Activated T-helper 1 cell treated with anti-CD3 and anti-CD28 coated beads, Interleukin-12 subunit alpha, Interleukin-12 subunit beta, Interleukin-2, Interleukin-4 antibody, amounts not matched to agents 30 ng/mL and 10 ng/mL and 1 ng/mL, durations not matched to agents 14 hours and 24 hours and 36 hours (primary cell): ENCODE measurements at regions not wholly inside any gene's neighbourhood (a gene's known extent, or its start where the extent isn't known, plus 50 kb on each side); places are given as distances from the start of the nearest gene placed in this dataset.

Source experiments
- DNase-seq: peaks from one replicate; pipeline ENCODE4 v3.0.0; 2021; ENCODE audit warnings: low spot score
- H3K27ac Mint-ChIP-seq: one replicate; pipeline ENCODE4 v1.8.0; 2021; ENCODE audit warnings: mild to moderate bottlenecking, mixed read lengths
- H3K27me3 Mint-ChIP-seq: one replicate; pipeline ENCODE4 v1.8.0; 2022; ENCODE audit warnings: mild to moderate bottlenecking, moderate library complexity, mixed read lengths; ENCODE audit not compliant: insufficient read depth
- H3K36me3 Mint-ChIP-seq: one replicate; pipeline ENCODE4 v1.8.0; 2021; ENCODE audit warnings: low read depth, mixed read lengths
- H3K4me1 Mint-ChIP-seq: one replicate; pipeline ENCODE4 v1.8.0; 2021; ENCODE audit warnings: low read depth, mixed read lengths
- H3K4me3 Mint-ChIP-seq: one replicate; pipeline ENCODE4 v1.8.0; 2021; ENCODE audit warnings: mild to moderate bottlenecking, moderate library complexity, mixed read lengths
- H3K9me3 Mint-ChIP-seq: one replicate; pipeline ENCODE4 v1.8.0; 2021; ENCODE audit warnings: mixed read lengths
- intact Hi-C: fragments of 100-400 bp; cut with micrococcal nuclease; formaldehyde crosslinking; loops from one replicate; pipeline ENCODE4 v1.15.1; 2024

- Mint-ChIP-seq H3K36me3 (no peaks in the 10 kb centered on the region), H3K4me3 (no peak overlapping the region), H3K4me1 (no peaks in the 10 kb centered on the region), H3K27ac (no peak overlapping the region), H3K27me3 (no peaks in the 10 kb centered on the region), H3K9me3 (no peaks in the 10 kb centered on the region)
- intact Hi-C loops: no loop called here
- DNase-seq: no peak
These were observed 55.1 kb upstream of the LAMA2 start for GRCh38 chr6:128827675-128828464.

- intact Hi-C loops: no loop called here
- no peaks in the 10 kb centered on the region for H3K36me3 Mint-ChIP-seq
- H3K27ac Mint-ChIP-seq: no peak overlapping the region
- no peak overlapping the region for H3K4me3 Mint-ChIP-seq
- H3K4me1 Mint-ChIP-seq: no peaks in the 10 kb centered on the region
- no peak for DNase-seq
- no peaks in the 10 kb centered on the region for H3K9me3 Mint-ChIP-seq
- no peaks in the 10 kb centered on the region for H3K27me3 Mint-ChIP-seq
These were observed 56.3 kb upstream of the LAMA2 start for GRCh38 chr6:128826606-128827005.

- Mint-ChIP-seq H3K27ac (no peak overlapping the region), H3K4me1 (no peaks in the 10 kb centered on the region)
- DNase-seq: no peak
These were observed 60.7 kb upstream of the LAMA2 start for GRCh38 chr6:128822271-128822670.

GRCh38 chr6:128821116-128821515, 61.8 kb upstream of the LAMA2 start:
- Mint-ChIP-seq H3K36me3 (no peaks in the 10 kb centered on the region), H3K4me3 (no peak overlapping the region), H3K9me3 (no peaks in the 10 kb centered on the region), H3K4me1 (no peaks in the 10 kb centered on the region), H3K27ac (no peak overlapping the region), H3K27me3 (no peaks in the 10 kb centered on the region)
- DNase-seq: no peak
- intact Hi-C loops: no loop called here

More at GRCh38 chr6:128822271-128822670, 60.7 kb upstream of the LAMA2 start:
- Mint-ChIP-seq H3K27me3 (no peaks in the 10 kb centered on the region), H3K4me3 (no peak overlapping the region), H3K36me3 (no peaks in the 10 kb centered on the region), H3K9me3 (no peaks in the 10 kb centered on the region)
- intact Hi-C loops: no loop called here

- Mint-ChIP-seq H3K4me1 (no peaks in the 10 kb centered on the region), H3K27ac (no peak overlapping the region), H3K9me3 (no peaks in the 10 kb centered on the region), H3K27me3 (no peaks in the 10 kb centered on the region), H3K36me3 (no peaks in the 10 kb centered on the region), H3K4me3 (no peak overlapping the region)
- no peak for DNase-seq
- intact Hi-C loops: loop anchor here (5.0 kb wide), 1 partner anchor 443 kb away; no protein-coding TSS in a partner anchor
These were observed 74.1 kb upstream of the LAMA2 start for GRCh38 chr6:128808856-128809255.

- no peak overlapping the region for H3K4me3 Mint-ChIP-seq
- H3K9me3 Mint-ChIP-seq: no peaks in the 10 kb centered on the region
- no peak overlapping the region for H3K27ac Mint-ChIP-seq
- H3K4me1 Mint-ChIP-seq: no peaks in the 10 kb centered on the region
- no peaks in the 10 kb centered on the region for H3K27me3 Mint-ChIP-seq
- DNase-seq: no peak
- intact Hi-C loops: loop anchor here (2.0 to 5.0 kb wide), 2 partner anchors 445 to 563 kb away; no protein-coding TSS in a partner anchor
- no peaks in the 10 kb centered on the region for H3K36me3 Mint-ChIP-seq
These were observed 75.4 kb upstream of the LAMA2 start for GRCh38 chr6:128807577-128807976.

- Mint-ChIP-seq H3K9me3 (no peaks in the 10 kb centered on the region), H3K27me3 (no peaks in the 10 kb centered on the region), H3K4me1 (no peaks in the 10 kb centered on the region), H3K4me3 (no peak overlapping the region), H3K36me3 (no peaks in the 10 kb centered on the region), H3K27ac (no peak overlapping the region)
- intact Hi-C loops: loop anchor here (2.0 to 5.0 kb wide), 2 partner anchors 446 to 565 kb away; no protein-coding TSS in a partner anchor
- no peak for DNase-seq
These were observed 76.7 kb upstream of the LAMA2 start for GRCh38 chr6:128806261-128806660.

GRCh38 chr6:128803911-128804310, 79.0 kb upstream of the LAMA2 start:
- no peaks in the 10 kb centered on the region for H3K36me3 Mint-ChIP-seq
- no peak overlapping the region for H3K4me3 Mint-ChIP-seq
- intact Hi-C loops: no loop called here
- no peak for DNase-seq
- H3K27me3 Mint-ChIP-seq: no peaks in the 10 kb centered on the region
- H3K4me1 Mint-ChIP-seq: no peaks in the 10 kb centered on the region
- no peak overlapping the region for H3K27ac Mint-ChIP-seq
- no peaks in the 10 kb centered on the region for H3K9me3 Mint-ChIP-seq

- H3K27me3 Mint-ChIP-seq: no peaks in the 10 kb centered on the region
- no peaks in the 10 kb centered on the region for H3K9me3 Mint-ChIP-seq
- H3K4me3 Mint-ChIP-seq: no peak overlapping the region
- no peaks in the 10 kb centered on the region for H3K36me3 Mint-ChIP-seq
- DNase-seq: no peak
- intact Hi-C loops: no loop called here
- no peak overlapping the region for H3K27ac Mint-ChIP-seq
- no peaks in the 10 kb centered on the region for H3K4me1 Mint-ChIP-seq
These were observed 81.3 kb upstream of the LAMA2 start for GRCh38 chr6:128801621-128802020.

GRCh38 chr6:128784266-128784665, 98.7 kb upstream of the LAMA2 start:
- intact Hi-C loops: no loop called here
- no peaks in the 10 kb centered on the region for H3K27me3 Mint-ChIP-seq
- no peak for DNase-seq
- no peaks in the 10 kb centered on the region for H3K36me3 Mint-ChIP-seq
- no peaks in the 10 kb centered on the region for H3K9me3 Mint-ChIP-seq
- no peak overlapping the region for H3K27ac Mint-ChIP-seq
- no peaks in the 10 kb centered on the region for H3K4me1 Mint-ChIP-seq
- no peak overlapping the region for H3K4me3 Mint-ChIP-seq

GRCh38 chr6:128768187-128768586, 114.8 kb upstream of the LAMA2 start:
- H3K4me1 Mint-ChIP-seq: no peaks in the 10 kb centered on the region
- no peak for DNase-seq
- no peaks in the 10 kb centered on the region for H3K27me3 Mint-ChIP-seq
- intact Hi-C loops: no loop called here
- H3K4me3 Mint-ChIP-seq: no peak overlapping the region
- H3K27ac Mint-ChIP-seq: no peak overlapping the region
- no peaks in the 10 kb centered on the region for H3K36me3 Mint-ChIP-seq
- H3K9me3 Mint-ChIP-seq: peaks cover 3% of the 10 kb centered on the region

GRCh38 chr6:128767705-128768104, 115.2 kb upstream of the LAMA2 start:
- Mint-ChIP-seq H3K9me3 (peaks cover under 1% of the 10 kb centered on the region), H3K4me1 (no peaks in the 10 kb centered on the region), H3K27me3 (no peaks in the 10 kb centered on the region), H3K27ac (no peak overlapping the region), H3K36me3 (no peaks in the 10 kb centered on the region), H3K4me3 (no peak overlapping the region)
- DNase-seq: no peak
- intact Hi-C loops: no loop called here

GRCh38 chr6:128767150-128767549, 115.8 kb upstream of the LAMA2 start:
- H3K9me3 Mint-ChIP-seq: no peaks in the 10 kb centered on the region
- H3K27me3 Mint-ChIP-seq: no peaks in the 10 kb centered on the region

More at GRCh38 chr6:128767150-128767549, 115.8 kb upstream of the LAMA2 start:
- H3K4me1 Mint-ChIP-seq: no peaks in the 10 kb centered on the region
- no peak overlapping the region for H3K27ac Mint-ChIP-seq
- no peaks in the 10 kb centered on the region for H3K36me3 Mint-ChIP-seq
- intact Hi-C loops: no loop called here
- no peak for DNase-seq
- no peak overlapping the region for H3K4me3 Mint-ChIP-seq
